GM12878 (cell line): ENCODE measurements at regions not wholly inside any gene's neighbourhood (a gene's known extent, or its start where the extent isn't known, plus 50 kb on each side); places are given as distances from the start of the nearest gene placed in this dataset.

ENCODE experiments used
- ATAC-seq: fragments of 200-7000 bp; cut with Tn5 transposase; 3 replicates; pipeline ENCODE4 v1.9.1; 2020; ENCODE audit warnings: mild to moderate bottlenecking, moderate library complexity
- BruUV-seq: library from RNA; stranded (reverse); fragments of 400-500 nt; replicated peaks from 2 replicates; lab custom pipeline; 2021; lab: Mats Ljungman, UMichigan
- CTCF ChIA-PET: fragments of 300-600 bp; sonication (Branson Sonifier 250); formaldehyde crosslinking; extraction: SDS; loops from one replicate; lab custom pipeline; 2021; ENCODE audit warnings: inconsistent platforms; lab: Yijun Ruan, JAX
- POLR2A ChIA-PET: fragments of 350-600 bp; formaldehyde crosslinking; extraction: SDS; loops from one replicate; lab custom pipeline; 2021; ENCODE audit warnings: inconsistent platforms; lab: Charles Lee
- RAD21 ChIA-PET: fragments of 300-600 bp; sonication (Branson Sonifier 250); formaldehyde crosslinking; loops from one replicate; lab custom pipeline; 2023; ENCODE audit warnings: antibody characterized with exemption; ENCODE audit not compliant: unreplicated experiment; lab: Charles Lee
- SMC1A ChIA-PET: fragments of 300-600 bp; sonication (Branson Sonifier 250); formaldehyde crosslinking; loops from one replicate; lab custom pipeline; 2023; ENCODE audit not compliant: unreplicated experiment, uncharacterized antibody; lab: Charles Lee
- DNase-seq: peaks from one replicate; pipeline ENCODE4 v3.0.0-alpha.2; 2011; ENCODE audit warnings: low read depth, low spot score
- FAIRE-seq: peaks from 3 replicates; lab custom pipeline; 2011; peaks lifted over from hg19 to GRCh38; lab: Jason Lieb, UNC
- H2AFZ ChIP-seq: 2 replicates; pipeline ENCODE4 v1.6.0; 2011; ENCODE audit warnings: low read depth, low read length, control low read depth; ENCODE audit not compliant: control insufficient read depth
- H3K27ac ChIP-seq: 2 replicates; pipeline ENCODE4 v1.5.1; 2011; ENCODE audit warnings: control low read depth; ENCODE audit not compliant: control insufficient read depth, insufficient read depth
- H3K27me3 ChIP-seq, 2 experiments: replicated peaks in 1 of 2; 2 replicates each; pipeline versions ENCODE4 v1.6.0 to v1.6.1; 2011; ENCODE audit warnings: low read length in 1 of 2; ENCODE audit not compliant: control insufficient read depth in 2 of 2, insufficient read depth in 2 of 2
- H3K36me3 ChIP-seq, 2 experiments: 2 replicates each; pipeline ENCODE4 v1.5.1; 2011; ENCODE audit warnings: low read length in 1 of 2; ENCODE audit not compliant: control insufficient read depth in 2 of 2, insufficient read depth in 2 of 2
- H3K4me1 ChIP-seq: 2 replicates; pipeline ENCODE4 v1.6.1; 2011; ENCODE audit warnings: mild to moderate bottlenecking, low read length, moderate library complexity, mixed read lengths; ENCODE audit not compliant: control insufficient read depth, insufficient read depth
- H3K4me2 ChIP-seq: 2 replicates; pipeline ENCODE4 v1.6.0; 2011; ENCODE audit warnings: control low read depth; ENCODE audit not compliant: control insufficient read depth, insufficient read depth
- H3K4me3 ChIP-seq: fragments of 200-600 bp; sonication (generic); 2 replicates; pipeline ENCODE4 v1.5.1; 2016
- H3K79me2 ChIP-seq: 2 replicates; pipeline ENCODE4 v1.6.0; 2011; ENCODE audit warnings: low read length; ENCODE audit not compliant: control insufficient read depth, insufficient read depth
- H3K9ac ChIP-seq: 2 replicates; pipeline ENCODE4 v1.8.0; 2011; ENCODE audit warnings: low read length, control low read depth, mixed read lengths; ENCODE audit not compliant: control insufficient read depth, insufficient read depth
- H3K9me3 ChIP-seq: replicated peaks from 3 replicates; pipeline ENCODE4 v1.5.1; 2011; ENCODE audit warnings: mild to moderate bottlenecking, low read length; ENCODE audit not compliant: control insufficient read depth, insufficient read depth
- H4K20me1 ChIP-seq: 2 replicates; pipeline ENCODE4 v1.6.0; 2011; ENCODE audit not compliant: control insufficient read depth, insufficient read depth
- CEBPB ChIP-seq, 2 experiments: fragments of 150-350 bp in 1 of 2; IDR thresholded peaks; 2 replicates each; pipeline ENCODE4 v1.6.1; 2012 to 2014; ENCODE audit warnings: low read depth in 2 of 2, low read length in 2 of 2, borderline replicate concordance in 1 of 2, inconsistent platforms in 1 of 2
- EP300 ChIP-seq, 2 experiments: fragments of 150-350 bp in 1 of 2; IDR thresholded peaks; 2 replicates each; pipeline ENCODE4 v1.6.1; 2011 to 2012; ENCODE audit warnings: low read depth in 2 of 2, low read length in 2 of 2, borderline replicate concordance in 1 of 2, improper control_type of control experiment in 1 of 2, inconsistent platforms in 1 of 2; ENCODE audit not compliant: control insufficient read depth in 1 of 2
- EZH2 ChIP-seq: IDR thresholded peaks from 2 replicates; pipeline ENCODE4 v1.6.1; 2012; ENCODE audit warnings: low read depth, mild to moderate bottlenecking, control low read depth, inconsistent platforms, low read length, borderline replicate concordance; ENCODE audit not compliant: control insufficient read depth
- FOS ChIP-seq: IDR thresholded peaks from 3 replicates; pipeline ENCODE4 v1.6.1; 2011; ENCODE audit warnings: borderline replicate concordance; ENCODE audit not compliant: insufficient read length; ENCODE audit errors: extremely low read depth
- FOXM1 ChIP-seq: IDR thresholded peaks from 2 replicates; pipeline ENCODE4 v1.6.1; 2012; ENCODE audit warnings: low read depth, mild to moderate bottlenecking, inconsistent platforms, low read length, moderate library complexity
- GATAD2B ChIP-seq: fragments of 450-650 bp; conservative IDR thresholded peaks from 2 replicates; pipeline ENCODE4 v1.6.1; 2017; ENCODE audit warnings: low read depth, mild to moderate bottlenecking, moderate library complexity
- HDGF ChIP-seq: fragments of 450-650 bp; IDR thresholded peaks from 2 replicates; pipeline ENCODE4 v1.6.1; 2016; ENCODE audit warnings: antibody characterized with exemption
- KLF5 ChIP-seq: fragments of 450-650 bp; IDR thresholded peaks from 2 replicates; pipeline ENCODE4 v1.6.1; 2014; ENCODE audit warnings: mild to moderate bottlenecking; ENCODE audit not compliant: partially characterized antibody
- SIX5 ChIP-seq: IDR thresholded peaks from 2 replicates; pipeline ENCODE4 v1.6.1; 2011; ENCODE audit warnings: mild to moderate bottlenecking, low read depth, low read length, moderate library complexity; ENCODE audit not compliant: severe bottlenecking
- SPI1 ChIP-seq: IDR thresholded peaks from 2 replicates; pipeline ENCODE4 v1.6.1; 2011; ENCODE audit warnings: low read depth, mild to moderate bottlenecking, low read length, moderate library complexity, borderline replicate concordance; ENCODE audit not compliant: insufficient read depth
- SRF ChIP-seq, 2 experiments: IDR thresholded peaks; 2 replicates each; pipeline ENCODE4 v1.6.1; 2011; ENCODE audit warnings: low read depth in 2 of 2, low read length in 2 of 2, mild to moderate bottlenecking in 1 of 2, moderate library complexity in 1 of 2
- STAT1 ChIP-seq: fragments of 450-650 bp; conservative IDR thresholded peaks from 2 replicates; pipeline ENCODE4 v1.6.1; 2014; ENCODE audit warnings: antibody characterized with exemption, mild to moderate bottlenecking
- SUZ12 ChIP-seq: fragments of 200-600 bp; sonication (generic); IDR thresholded peaks from one replicate; pipeline ENCODE4 v1.6.1; 2018; ENCODE audit warnings: antibody characterized with exemption, mild to moderate bottlenecking; ENCODE audit not compliant: unreplicated experiment
- TCF12 ChIP-seq: IDR thresholded peaks from 2 replicates; pipeline ENCODE4 v1.6.1; 2011; ENCODE audit warnings: low read depth, mild to moderate bottlenecking, low read length
- WRNIP1 ChIP-seq: IDR thresholded peaks from 2 replicates; pipeline ENCODE4 v1.6.1; 2011; ENCODE audit warnings: low read depth, low read length, improper control_type of control experiment, borderline replicate concordance
- ZBED1 ChIP-seq: IDR thresholded peaks from 2 replicates; pipeline ENCODE4 v1.6.1; 2016; ENCODE audit warnings: borderline replicate concordance
- ZNF622 ChIP-seq: fragments of 450-650 bp; IDR thresholded peaks from 2 replicates; pipeline ENCODE4 v1.6.1; 2017; ENCODE audit warnings: mild to moderate bottlenecking, inconsistent platforms
- WGBS: methylation state at CpG from one replicate; pipeline ENCODE4 v1.1.6; 2016; ENCODE audit warnings: low lambda C conversion rate; ENCODE audit not compliant: insufficient replicate concordance, insufficient coverage; ENCODE audit errors: missing lambda C conversion rate; 5-methylcytosine and 5-hydroxymethylcytosine counted together
- in situ Hi-C: fragments of 300-500 bp; cut with MboI; formaldehyde crosslinking; loops from 9 replicates; pipeline ENCODE4 v1.14.3; 2018; ENCODE audit warnings: mixed read lengths
- intact Hi-C: fragments of 100-400 bp; cut with micrococcal nuclease; formaldehyde crosslinking; loops from one replicate; pipeline ENCODE4 v1.14.2; 2022; ENCODE audit not compliant: unreplicated experiment
- TF ChIP-seq, protein P1 (sequence below): fragments of 450-650 bp; IDR thresholded peaks from 2 replicates; pipeline ENCODE4 v1.6.1; 2017; ENCODE audit warnings: low read depth, mild to moderate bottlenecking, moderate library complexity

DNA sequence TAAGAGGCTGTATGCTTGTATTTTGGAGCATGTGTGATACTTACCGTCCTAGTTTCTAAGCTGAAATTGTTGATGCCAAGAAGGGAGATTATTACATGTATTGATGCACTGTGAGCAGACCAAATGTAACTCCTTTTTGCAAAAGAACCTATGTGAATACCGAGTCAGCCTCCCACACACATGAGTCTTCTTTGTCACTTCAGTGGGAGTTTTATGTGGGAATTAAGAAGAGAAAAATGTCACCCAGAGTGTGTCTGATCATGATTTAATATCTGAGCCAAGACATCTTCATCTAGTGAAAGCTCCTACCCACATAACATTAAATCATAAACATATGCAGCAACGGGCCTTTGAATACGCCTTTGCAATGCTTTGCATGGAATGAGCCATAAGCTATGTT is 380.3 kb upstream of the ACTBL2 start:
- H3K79me2 ChIP-seq: no peaks in the 10 kb centered on the region
- FAIRE-seq: no peak
- TF ChIP-seq FOXM1 (no peak), STAT1 (no peak), KLF5 (no peak)
- TF ChIP-seq, protein P1, sequence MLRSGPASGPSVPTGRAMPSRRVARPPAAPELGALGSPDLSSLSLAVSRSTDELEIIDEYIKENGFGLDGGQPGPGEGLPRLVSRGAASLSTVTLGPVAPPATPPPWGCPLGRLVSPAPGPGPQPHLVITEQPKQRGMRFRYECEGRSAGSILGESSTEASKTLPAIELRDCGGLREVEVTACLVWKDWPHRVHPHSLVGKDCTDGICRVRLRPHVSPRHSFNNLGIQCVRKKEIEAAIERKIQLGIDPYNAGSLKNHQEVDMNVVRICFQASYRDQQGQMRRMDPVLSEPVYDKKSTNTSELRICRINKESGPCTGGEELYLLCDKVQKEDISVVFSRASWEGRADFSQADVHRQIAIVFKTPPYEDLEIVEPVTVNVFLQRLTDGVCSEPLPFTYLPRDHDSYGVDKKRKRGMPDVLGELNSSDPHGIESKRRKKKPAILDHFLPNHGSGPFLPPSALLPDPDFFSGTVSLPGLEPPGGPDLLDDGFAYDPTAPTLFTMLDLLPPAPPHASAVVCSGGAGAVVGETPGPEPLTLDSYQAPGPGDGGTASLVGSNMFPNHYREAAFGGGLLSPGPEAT: no peak
- BruUV-seq: no TSS peak
- no peak overlapping the region for H3K9ac ChIP-seq
- SMC1A ChIA-PET: no interaction called here
- no peak overlapping the region for H2AFZ ChIP-seq
- POLR2A ChIA-PET: no interaction called here
- WGBS: 40% methylated on average over 4 of the region's 4 CpGs
- no peaks in the 10 kb centered on the region for H4K20me1 ChIP-seq
- in situ Hi-C loops (no loop called here), intact Hi-C loops (no loop called here)
- no peak for ATAC-seq
- H3K36me3 ChIP-seq: no peaks in the 10 kb centered on the region
- CTCF ChIA-PET: no interaction called here
- RAD21 ChIA-PET: no interaction called here
- no peaks in the 10 kb centered on the region for H3K4me1 ChIP-seq
- H3K27ac ChIP-seq: no peak overlapping the region
- no peaks in the 10 kb centered on the region for H3K27me3 ChIP-seq
- H3K9me3 ChIP-seq: no peaks in the 10 kb centered on the region
- no peak overlapping the region for H3K4me2 ChIP-seq
- no peak overlapping the region for H3K4me3 ChIP-seq
- DNase-seq: no peak

DNA sequence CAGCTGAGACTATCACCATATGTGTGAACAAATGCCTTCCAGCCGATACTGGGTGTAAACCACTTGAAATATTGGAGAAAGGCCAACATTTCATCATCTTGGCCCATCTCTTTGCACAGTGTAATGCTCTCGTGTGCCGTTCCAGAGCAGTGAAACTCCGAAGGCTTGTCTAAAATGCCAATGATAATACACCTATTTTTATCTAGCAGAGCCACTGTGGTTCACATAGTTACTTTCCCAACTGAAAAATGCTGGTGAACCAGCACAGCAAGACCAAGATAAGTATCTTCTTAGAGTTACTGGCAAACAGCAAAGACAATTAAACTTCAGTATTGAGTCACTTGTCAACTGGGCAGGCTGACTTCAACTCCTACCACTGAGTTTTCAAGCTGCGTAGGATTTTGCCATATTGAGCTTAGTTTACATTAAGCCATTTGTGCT is 379.9 kb upstream of the ACTBL2 start:
- BruUV-seq: no TSS peak

More for the DNA sequence above, 379.9 kb upstream of the ACTBL2 start:
- Histone ChIP-seq H3K4me1 (no peaks in the 10 kb centered on the region), H2AFZ (no peak overlapping the region), H4K20me1 (no peaks in the 10 kb centered on the region), H3K27me3 (no peaks in the 10 kb centered on the region), H3K27ac (no peak overlapping the region), H3K36me3 (no peaks in the 10 kb centered on the region), H3K79me2 (no peaks in the 10 kb centered on the region), H3K9me3 (no peaks in the 10 kb centered on the region), H3K4me3 (no peak overlapping the region), H3K4me2 (no peak overlapping the region), H3K9ac (no peak overlapping the region)
- 25% methylated on average over 5 of the region's 5 CpGs for WGBS
- ATAC-seq: no peak
- TF ChIP-seq EZH2: no peak
- TF ChIP-seq KLF5: no peak
- no peak for TF ChIP-seq TCF12
- TF ChIP-seq HDGF: no peak
- TF ChIP-seq SUZ12: no peak
- TF ChIP-seq ZNF622: no peak
- TF ChIP-seq SPI1: no peak
- no peak for TF ChIP-seq SIX5
- TF ChIP-seq EP300 (IDR thresholded peaks at IDR 0.05; ENCODE audit: borderline replicate concordance in 1 of 2, control insufficient read depth in 1 of 2, low read depth in 2 of 2, low read length in 2 of 2): no peak
- no peak for TF ChIP-seq GATAD2B
- TF ChIP-seq ZBED1: no peak
- TF ChIP-seq SRF (IDR thresholded peaks at IDR 0.05; ENCODE audit: low read depth in 2 of 2, low read length in 2 of 2): no peak
- no peak for TF ChIP-seq CEBPB (IDR thresholded peaks at IDR 0.05; ENCODE audit: borderline replicate concordance in 1 of 2, low read depth in 2 of 2, low read length in 2 of 2)
- no peak for TF ChIP-seq WRNIP1
- TF ChIP-seq FOS: no peak
- ChIA-PET CTCF (interaction anchor here (0.8 kb wide), 1 partner anchor 36 kb away, joined by 4 read pairs; no protein-coding TSS in a partner anchor), SMC1A (no interaction called here), POLR2A (no interaction called here), RAD21 (no interaction called here)
- FAIRE-seq: no peak
- DNase-seq: no peak
- intact Hi-C loops (no loop called here), in situ Hi-C loops (no loop called here)
